ENCODE measurements at regions not wholly inside any gene's neighbourhood (a gene's known extent, or its start where the extent isn't known, plus 50 kb on each side); places are given as distances from the start of the nearest gene placed in this dataset.
A peak's percentile ranks its signal among the peaks of the same experiment; 100 is the strongest.

DNA sequence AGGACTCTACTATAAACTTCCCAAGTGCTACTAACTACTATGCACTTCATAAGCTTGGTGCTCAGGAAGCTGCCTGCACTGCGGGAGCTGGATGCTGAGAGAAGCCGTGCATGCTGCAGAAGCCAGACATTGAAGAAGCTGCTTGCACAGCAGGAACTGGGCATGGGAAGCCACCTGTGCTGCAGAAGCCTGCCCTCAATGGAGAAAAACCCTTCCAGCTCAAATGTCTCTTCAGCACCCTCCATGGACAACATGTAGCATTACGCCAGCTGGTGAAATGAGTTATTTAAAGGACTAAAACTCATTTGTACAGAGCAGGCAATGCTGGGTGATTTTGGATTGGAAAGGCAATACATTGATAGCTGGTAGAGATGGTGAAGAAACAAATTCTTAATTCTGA, 247.2 kb downstream of the KIF4B start:
- peak; percentile 76 for ATAC-seq
- intact Hi-C loops (cut with micrococcal nuclease): no loop called here
- H3K9me3 ChIP-seq (replicated peaks; ENCODE audit: control insufficient read depth, insufficient read depth, low read depth, low read length): no peaks in the 10 kb centered on the region
- no peaks in the 10 kb centered on the region for H4K20me1 ChIP-seq (replicated peaks; ENCODE audit: control insufficient read depth, insufficient read depth, low read length)
- H3K9ac ChIP-seq (ENCODE audit: insufficient read depth in 1 of 2, low read depth in 2 of 2, low read length in 2 of 2): no peak overlapping the region
- WGBS (ENCODE audit: insufficient coverage, low coverage, missing lambda C conversion rate): 2% methylated on average over 3 of the region's 3 CpGs
- POLR2A ChIA-PET: no interaction called here
- peak in 2 of 4 experiments; percentile 4 to 7 for DNase-seq (ENCODE audit: extremely low read depth in 1 of 4, low spot score in 3 of 4)
- no peaks in the 10 kb centered on the region for H3K36me3 ChIP-seq (ENCODE audit: control insufficient read depth, insufficient read depth, low read length)
- no TSS peak for BruUV-seq (replicated peaks)
- CTCF ChIA-PET (ENCODE audit: low intra/inter-chr PET ratio): interaction anchor here (0.5 kb wide), 1 partner anchor 20 kb away, joined by 3 read pairs; no protein-coding TSS in a partner anchor
- H2AFZ ChIP-seq (ENCODE audit: low read depth, low read length): no peak overlapping the region
- no peak overlapping the region for H3K4me2 ChIP-seq (ENCODE audit: insufficient read depth, low read length)
- no peak for FAIRE-seq
- H3K9me1 ChIP-seq (ENCODE audit: control insufficient read depth, insufficient read depth, low read length): no peaks in the 10 kb centered on the region
- no peaks in the 10 kb centered on the region for H3K4me1 ChIP-seq (replicated peaks in 1 of 2; ENCODE audit: control insufficient read depth in 2 of 2, insufficient read depth in 2 of 2, low read length in 2 of 2)
- H3K27ac ChIP-seq (ENCODE audit: extremely low read depth, low read depth, low read length): no peak overlapping the region
- in situ Hi-C loops (cut with MboI): no loop called here
- no peaks in the 10 kb centered on the region for H3K79me2 ChIP-seq (ENCODE audit: control insufficient read depth, insufficient read depth, low read length)
- H3K27me3 ChIP-seq (ENCODE audit: control insufficient read depth in 2 of 2, insufficient read depth in 2 of 2, low read length in 2 of 2): no peaks in the 10 kb centered on the region
- TF ChIP-seq, protein P1, sequence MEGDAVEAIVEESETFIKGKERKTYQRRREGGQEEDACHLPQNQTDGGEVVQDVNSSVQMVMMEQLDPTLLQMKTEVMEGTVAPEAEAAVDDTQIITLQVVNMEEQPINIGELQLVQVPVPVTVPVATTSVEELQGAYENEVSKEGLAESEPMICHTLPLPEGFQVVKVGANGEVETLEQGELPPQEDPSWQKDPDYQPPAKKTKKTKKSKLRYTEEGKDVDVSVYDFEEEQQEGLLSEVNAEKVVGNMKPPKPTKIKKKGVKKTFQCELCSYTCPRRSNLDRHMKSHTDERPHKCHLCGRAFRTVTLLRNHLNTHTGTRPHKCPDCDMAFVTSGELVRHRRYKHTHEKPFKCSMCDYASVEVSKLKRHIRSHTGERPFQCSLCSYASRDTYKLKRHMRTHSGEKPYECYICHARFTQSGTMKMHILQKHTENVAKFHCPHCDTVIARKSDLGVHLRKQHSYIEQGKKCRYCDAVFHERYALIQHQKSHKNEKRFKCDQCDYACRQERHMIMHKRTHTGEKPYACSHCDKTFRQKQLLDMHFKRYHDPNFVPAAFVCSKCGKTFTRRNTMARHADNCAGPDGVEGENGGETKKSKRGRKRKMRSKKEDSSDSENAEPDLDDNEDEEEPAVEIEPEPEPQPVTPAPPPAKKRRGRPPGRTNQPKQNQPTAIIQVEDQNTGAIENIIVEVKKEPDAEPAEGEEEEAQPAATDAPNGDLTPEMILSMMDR (IDR thresholded peaks at IDR 0.05 in 2 of 3, conservative IDR thresholded peaks at IDR 0.05 in 1 of 3; ENCODE audit: insufficient read depth in 2 of 3, low read depth in 1 of 3, low read length in 3 of 3): peak; percentile 15 to 38 (median 30); a peak in 3 of 6 replicates
- TF ChIP-seq RAD21 (CRISPR knock-in tag; conservative IDR thresholded peaks at IDR 0.05 in 1 of 2, IDR thresholded peaks at IDR 0.05 in 1 of 2) (0 out of 4 replicates have a peak, but pooled peaks of 1 of the 2 experiments have one; percentile 16), NRF1 (conservative IDR thresholded peaks at IDR 0.05 in 1 of 2, IDR thresholded peaks at IDR 0.05 in 1 of 2) (no peak)
- H3K4me3 ChIP-seq: no peak overlapping the region

DNA sequence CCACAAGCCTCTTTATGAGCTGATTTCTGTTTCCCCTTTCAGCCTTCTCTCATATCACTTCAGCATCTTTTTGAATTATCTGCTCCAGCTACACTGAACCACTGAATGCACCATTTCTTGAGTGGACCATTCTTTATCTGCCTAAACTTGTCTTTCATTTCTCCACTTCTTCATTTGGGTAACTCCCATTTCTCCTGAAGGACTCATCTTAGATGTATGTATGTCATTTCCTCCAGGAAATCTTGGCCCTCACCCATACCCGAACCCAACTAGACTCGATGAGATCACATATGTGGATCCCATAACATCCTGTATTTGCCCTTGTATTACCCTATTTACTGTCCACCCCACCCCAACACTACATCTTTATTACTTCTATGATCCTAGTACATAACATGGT, 249.8 kb downstream of the KIF4B start:
- Histone ChIP-seq H3K9ac (ENCODE audit: insufficient read depth in 1 of 2, low read depth in 2 of 2, low read length in 2 of 2) (no peak overlapping the region), H3K9me1 (ENCODE audit: control insufficient read depth, insufficient read depth, low read length) (no peaks in the 10 kb centered on the region), H3K79me2 (ENCODE audit: control insufficient read depth, insufficient read depth, low read length) (no peaks in the 10 kb centered on the region), H4K20me1 (replicated peaks; ENCODE audit: control insufficient read depth, insufficient read depth, low read length) (no peaks in the 10 kb centered on the region), H3K27ac (ENCODE audit: extremely low read depth, low read depth, low read length) (no peak overlapping the region), H3K4me1 (replicated peaks in 1 of 2; ENCODE audit: control insufficient read depth in 2 of 2, insufficient read depth in 2 of 2, low read length in 2 of 2) (no peaks in the 10 kb centered on the region), H3K4me3 (no peak overlapping the region), H3K27me3 (ENCODE audit: control insufficient read depth in 2 of 2, insufficient read depth in 2 of 2, low read length in 2 of 2) (no peaks in the 10 kb centered on the region), H3K36me3 (ENCODE audit: control insufficient read depth, insufficient read depth, low read length) (no peaks in the 10 kb centered on the region), H3K9me3 (replicated peaks; ENCODE audit: control insufficient read depth, insufficient read depth, low read depth, low read length) (no peaks in the 10 kb centered on the region), H2AFZ (ENCODE audit: low read depth, low read length) (no peak overlapping the region), H3K4me2 (ENCODE audit: insufficient read depth, low read length) (no peak overlapping the region)
- ATAC-seq (no peak), FAIRE-seq (no peak), DNase-seq (ENCODE audit: extremely low read depth in 1 of 4, low spot score in 3 of 4) (no peak)
- BruUV-seq (replicated peaks): no TSS peak
- POLR2A ChIA-PET: no interaction called here
- in situ Hi-C loops (cut with MboI) (no loop called here), intact Hi-C loops (cut with micrococcal nuclease) (no loop called here)
- WGBS (ENCODE audit: insufficient coverage, low coverage, missing lambda C conversion rate): 0% methylated on average over 2 of the region's 2 CpGs
- CTCF ChIA-PET (ENCODE audit: low intra/inter-chr PET ratio): no interaction called here
- TF ChIP-seq CBX3 (IDR thresholded peaks at IDR 0.05; ENCODE audit: borderline replicate concordance in 1 of 2, low read length in 2 of 2) (no peak), BRD9 (IDR thresholded peaks at IDR 0.05; ENCODE audit: low read depth, partially characterized antibody) (no peak)
- TF ChIP-seq, protein P2, sequence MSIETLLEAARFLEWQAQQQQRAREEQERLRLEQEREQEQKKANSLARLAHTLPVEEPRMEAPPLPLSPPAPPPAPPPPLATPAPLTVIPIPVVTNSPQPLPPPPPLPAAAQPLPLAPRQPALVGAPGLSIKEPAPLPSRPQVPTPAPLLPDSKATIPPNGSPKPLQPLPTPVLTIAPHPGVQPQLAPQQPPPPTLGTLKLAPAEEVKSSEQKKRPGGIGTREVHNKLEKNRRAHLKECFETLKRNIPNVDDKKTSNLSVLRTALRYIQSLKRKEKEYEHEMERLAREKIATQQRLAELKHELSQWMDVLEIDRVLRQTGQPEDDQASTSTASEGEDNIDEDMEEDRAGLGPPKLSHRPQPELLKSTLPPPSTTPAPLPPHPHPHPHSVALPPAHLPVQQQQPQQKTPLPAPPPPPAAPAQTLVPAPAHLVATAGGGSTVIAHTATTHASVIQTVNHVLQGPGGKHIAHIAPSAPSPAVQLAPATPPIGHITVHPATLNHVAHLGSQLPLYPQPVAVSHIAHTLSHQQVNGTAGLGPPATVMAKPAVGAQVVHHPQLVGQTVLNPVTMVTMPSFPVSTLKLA (conservative IDR thresholded peaks at IDR 0.05): no peak
- TF ChIP-seq, protein P3, sequence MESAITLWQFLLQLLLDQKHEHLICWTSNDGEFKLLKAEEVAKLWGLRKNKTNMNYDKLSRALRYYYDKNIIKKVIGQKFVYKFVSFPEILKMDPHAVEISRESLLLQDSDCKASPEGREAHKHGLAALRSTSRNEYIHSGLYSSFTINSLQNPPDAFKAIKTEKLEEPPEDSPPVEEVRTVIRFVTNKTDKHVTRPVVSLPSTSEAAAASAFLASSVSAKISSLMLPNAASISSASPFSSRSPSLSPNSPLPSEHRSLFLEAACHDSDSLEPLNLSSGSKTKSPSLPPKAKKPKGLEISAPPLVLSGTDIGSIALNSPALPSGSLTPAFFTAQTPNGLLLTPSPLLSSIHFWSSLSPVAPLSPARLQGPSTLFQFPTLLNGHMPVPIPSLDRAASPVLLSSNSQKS (CRISPR knock-in tag; IDR thresholded peaks at IDR 0.05): no peak
- TF ChIP-seq, protein P4, sequence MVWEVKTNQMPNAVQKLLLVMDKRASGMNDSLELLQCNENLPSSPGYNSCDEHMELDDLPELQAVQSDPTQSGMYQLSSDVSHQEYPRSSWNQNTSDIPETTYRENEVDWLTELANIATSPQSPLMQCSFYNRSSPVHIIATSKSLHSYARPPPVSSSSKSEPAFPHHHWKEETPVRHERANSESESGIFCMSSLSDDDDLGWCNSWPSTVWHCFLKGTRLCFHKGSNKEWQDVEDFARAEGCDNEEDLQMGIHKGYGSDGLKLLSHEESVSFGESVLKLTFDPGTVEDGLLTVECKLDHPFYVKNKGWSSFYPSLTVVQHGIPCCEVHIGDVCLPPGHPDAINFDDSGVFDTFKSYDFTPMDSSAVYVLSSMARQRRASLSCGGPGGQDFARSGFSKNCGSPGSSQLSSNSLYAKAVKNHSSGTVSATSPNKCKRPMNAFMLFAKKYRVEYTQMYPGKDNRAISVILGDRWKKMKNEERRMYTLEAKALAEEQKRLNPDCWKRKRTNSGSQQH (CRISPR knock-in tag; IDR thresholded peaks at IDR 0.05): no peak
